Putamen (tissue), 1 donor: ENCODE measurements at regions not wholly inside any gene's neighbourhood (a gene's known extent, or its start where the extent isn't known, plus 50 kb on each side); places are given as distances from the start of the nearest gene placed in this dataset.
A peak's percentile ranks its signal among the peaks of the same experiment; 100 is the strongest.

Experiments
- DNase-seq: peaks from one replicate; pipeline ENCODE4 v3.0.0-alpha.2; 2016; ENCODE audit warnings: low spot score

DNA sequence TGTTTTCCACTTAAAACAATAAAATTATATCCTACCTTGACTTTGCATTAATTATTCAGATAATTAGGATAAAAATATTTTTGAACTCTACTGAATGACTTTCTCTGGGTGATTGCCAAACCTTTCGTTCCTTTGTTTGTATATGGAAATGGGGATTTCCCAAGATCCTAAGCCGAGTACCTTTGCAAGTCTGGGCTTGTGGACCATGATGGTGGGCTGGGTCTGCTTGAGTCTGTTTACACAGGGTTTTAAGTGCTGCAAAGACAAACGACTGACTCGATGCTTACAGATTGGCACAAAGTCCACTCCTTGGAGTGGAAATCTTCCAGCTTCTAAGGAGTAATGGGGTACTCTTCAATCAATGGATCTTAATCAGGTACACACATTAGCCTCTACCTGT lies 659.5 kb downstream of the TSN start:
- no peak for DNase-seq

- DNase-seq: no peak
Observed at GRCh38 chr2:122417114-122417513, 661.7 kb downstream of the TSN start.

DNA sequence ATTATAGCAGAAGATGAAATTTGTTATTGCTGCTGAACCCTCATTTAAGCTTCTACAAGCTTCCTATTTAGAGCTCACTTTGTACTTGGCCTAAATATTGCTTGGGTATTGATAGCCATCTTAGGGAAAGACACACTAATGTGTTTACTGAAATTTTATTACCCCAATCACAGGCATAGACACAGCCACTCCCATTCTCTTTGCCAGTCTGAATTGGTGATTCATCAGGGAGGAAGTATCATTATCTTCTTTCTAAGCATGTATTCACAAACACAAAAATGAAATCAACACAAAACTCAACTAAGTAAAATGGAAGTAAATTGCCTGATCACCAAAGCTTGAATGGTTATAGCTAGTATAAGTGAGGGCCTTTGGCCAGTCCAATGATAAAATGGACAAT lies 666.3 kb downstream of the TSN start:
- no peak for DNase-seq

DNA sequence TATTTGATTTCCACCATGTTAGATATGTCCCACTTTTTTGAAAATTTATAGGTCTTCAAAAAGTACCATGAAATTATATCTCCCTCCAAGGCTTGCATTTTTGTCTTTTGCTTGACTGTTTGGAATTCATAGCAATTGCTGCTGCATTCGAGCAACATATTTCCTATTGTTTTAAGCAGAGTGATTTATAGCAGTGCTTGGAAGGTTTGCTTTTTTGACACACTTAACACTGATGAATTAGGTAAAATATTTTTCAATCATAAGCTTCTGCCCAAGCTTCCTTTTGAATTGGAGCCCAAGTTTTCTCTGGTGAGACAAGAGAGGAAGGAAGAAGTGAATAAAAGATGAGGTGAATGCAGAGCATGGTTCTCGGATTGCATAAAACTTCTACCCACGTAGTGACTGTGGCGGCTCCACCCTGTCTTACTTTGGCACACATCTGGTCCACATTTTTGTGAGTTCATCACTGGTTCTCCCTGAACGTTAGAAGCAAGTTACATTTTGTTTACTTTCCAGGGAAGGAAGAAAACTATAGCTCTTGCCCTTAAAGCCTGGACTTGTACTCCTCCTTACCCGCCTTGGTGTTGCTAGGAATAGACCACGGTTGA lies 667.0 kb downstream of the TSN start:
- no peak for DNase-seq

DNA sequence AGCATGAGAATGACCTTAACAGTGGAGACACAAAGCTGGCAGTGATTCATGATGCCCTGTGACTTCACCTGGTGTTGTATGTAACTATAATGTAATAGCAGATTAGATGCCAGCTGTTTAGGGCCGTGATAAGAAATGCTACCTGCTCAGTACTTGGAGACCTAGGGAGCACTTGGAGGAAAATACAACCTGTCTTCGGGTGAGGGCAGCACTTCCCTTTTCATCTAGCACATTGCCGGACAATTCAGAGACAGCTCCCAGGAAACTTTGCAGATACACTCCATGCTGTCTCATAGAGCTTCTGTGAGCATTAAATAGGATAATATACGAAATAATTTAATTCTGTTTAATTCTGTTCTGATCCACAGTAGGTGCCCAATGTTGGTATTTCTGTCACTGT lies 668.5 kb downstream of the TSN start:
- DNase-seq: no peak

DNA sequence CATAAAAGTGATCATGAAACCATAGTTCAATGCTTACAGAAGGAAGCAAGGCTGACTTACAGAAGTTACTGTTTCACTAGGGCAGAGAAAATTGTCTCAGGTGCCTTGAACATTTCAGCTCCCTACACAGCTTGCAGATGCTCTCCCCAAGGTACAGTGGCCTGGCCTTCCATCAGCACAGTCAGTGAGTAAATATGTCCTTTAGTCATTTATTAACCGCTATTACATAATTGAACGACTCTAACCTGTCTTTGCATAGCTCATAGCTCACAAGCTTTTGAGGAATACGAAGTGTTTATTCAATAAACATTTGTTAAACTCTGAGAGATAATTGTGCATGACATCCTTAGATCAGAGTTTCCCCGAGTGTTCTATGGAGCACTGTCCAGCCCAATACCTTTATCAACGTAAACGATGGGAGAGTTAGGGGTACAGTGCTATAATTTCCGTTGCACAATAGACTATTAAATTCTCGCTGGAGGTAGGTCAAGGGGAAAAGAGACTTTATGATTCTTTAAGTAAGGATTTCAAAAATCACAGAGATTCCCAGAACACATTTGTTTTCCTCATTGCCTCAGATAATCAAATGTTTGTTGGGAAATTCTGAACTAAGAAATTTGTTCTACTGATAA lies 677.8 kb downstream of the TSN start:
- no peak for DNase-seq

DNA sequence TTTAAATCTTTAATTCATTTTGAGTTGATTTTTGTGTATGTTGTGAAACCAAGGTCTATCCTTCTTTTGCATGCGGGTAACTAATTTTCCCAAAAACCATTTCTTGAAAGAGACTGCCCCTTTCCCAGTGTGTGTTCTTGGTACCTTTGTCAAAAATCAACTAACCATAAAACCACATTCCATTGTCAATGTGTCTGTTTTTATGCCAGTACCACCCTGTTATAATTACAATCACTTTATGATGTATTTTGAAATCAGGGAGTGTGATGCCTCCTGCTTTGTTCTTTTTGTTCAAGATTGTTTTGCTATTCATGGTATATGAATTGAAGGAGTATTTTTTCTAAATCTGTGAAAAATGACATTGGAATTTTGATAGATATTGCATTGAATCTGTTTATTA lies 689.6 kb downstream of the TSN start:
- DNase-seq: no peak

DNA sequence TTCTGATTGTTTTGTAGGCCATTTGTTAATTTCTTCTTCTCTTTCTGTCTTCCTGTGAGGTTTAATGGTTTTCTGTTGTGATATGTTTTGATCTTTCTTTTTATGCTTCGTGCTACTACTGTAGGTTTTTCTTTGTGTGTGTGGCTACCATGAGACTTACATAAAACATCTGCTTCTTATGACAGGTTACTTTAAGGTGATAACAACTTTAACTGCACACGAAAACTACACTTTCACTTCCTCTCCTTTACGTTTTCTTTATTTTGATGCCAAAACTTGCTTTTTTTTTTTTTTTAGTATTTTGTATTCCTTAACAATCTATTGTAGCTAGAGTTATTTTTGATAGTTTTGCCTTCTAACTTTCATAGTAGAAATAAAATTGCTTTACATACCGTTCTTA lies 691.3 kb downstream of the TSN start:
- DNase-seq: no peak

- no peak for DNase-seq
Observed at GRCh38 chr2:122447237-122447636, 691.8 kb downstream of the TSN start.

- DNase-seq: peak; percentile 2
Observed at GRCh38 chr2:122451040-122451439, 695.6 kb downstream of the TSN start.

GRCh38 chr2:122451697-122452096 lies 696.2 kb downstream of the TSN start:
- DNase-seq: no peak

DNA sequence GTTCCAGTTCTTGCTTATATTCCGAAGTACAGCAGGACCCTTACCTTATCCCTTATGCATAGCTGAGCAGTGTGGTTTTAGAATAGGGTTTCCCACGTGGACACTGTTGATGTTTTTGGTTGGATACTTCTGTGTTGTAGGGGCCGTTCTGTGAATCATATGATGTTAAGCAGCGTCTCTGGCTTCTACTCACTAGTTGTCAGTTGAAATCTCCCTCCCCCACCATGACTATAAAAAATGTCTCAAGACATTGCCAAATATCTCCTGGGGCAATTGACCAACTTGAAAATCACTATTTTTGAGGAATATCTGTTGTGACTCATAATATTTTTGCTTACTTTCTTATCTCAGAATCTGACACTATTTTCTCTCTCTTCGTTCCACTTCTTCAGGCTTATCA lies 713.7 kb downstream of the TSN start:
- no peak for DNase-seq

DNA sequence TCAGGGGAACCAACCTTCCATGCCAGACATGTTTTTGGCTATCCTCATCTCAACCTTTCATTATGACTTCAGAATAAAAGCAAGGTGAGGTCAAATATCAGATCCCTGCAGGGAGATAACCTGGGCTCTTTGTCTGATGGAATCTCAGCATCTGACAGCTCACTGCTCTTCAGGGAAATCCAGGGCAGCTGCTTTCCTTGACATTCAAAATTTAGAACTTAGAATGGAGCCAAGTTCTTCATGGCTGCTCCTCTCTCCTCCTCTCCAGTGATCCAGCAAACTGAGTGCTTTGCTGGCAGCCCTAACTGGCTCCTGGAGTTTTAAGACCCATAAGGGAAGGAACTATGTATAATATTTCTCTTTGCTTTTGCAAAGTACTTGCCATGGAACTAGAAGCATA lies 716.3 kb downstream of the TSN start:
- no peak for DNase-seq

- no peak for DNase-seq
Observed at GRCh38 chr2:122478117-122478516, 722.7 kb downstream of the TSN start.

DNA sequence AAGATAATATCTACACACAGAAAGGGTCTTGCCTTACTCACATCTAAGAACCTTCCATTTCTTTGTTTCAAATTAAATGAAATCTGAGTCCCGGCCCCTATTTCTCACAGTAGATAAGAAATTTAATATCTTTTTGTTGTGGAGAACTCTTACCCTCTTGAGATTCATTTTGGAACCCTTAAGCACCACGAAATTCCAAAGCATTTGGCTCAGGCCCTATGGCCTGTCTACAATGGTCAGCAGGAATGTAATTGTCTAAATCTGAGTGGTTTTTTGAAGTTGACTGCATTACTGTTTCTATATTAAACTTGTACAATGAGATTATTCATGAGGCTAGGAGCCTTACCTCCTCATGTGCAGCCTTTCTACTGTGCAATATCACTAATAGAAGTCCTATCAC lies 723.3 kb downstream of the TSN start:
- no peak for DNase-seq

- no peak for DNase-seq
Observed at GRCh38 chr2:122480501-122481243, 725.2 kb downstream of the TSN start.

DNA sequence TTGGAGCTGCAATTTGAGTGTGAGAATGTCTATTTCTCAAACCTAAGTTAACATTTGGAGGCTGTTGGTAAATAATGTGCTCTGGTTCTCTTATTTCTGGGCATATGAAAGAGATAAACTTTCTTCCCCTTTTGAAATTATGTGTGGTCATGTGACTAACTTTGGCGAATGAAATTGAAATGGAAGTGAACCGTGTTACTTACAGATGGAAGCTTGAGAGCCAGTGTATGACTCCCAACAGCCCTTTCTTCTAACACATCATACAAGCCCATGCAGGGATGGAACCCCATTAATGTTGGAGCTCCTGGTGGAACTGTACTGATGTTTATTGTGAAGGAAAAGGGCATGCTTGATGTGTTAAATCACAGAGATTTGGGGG lies 725.8 kb downstream of the TSN start:
- no peak for DNase-seq

- no peak for DNase-seq
Observed at GRCh38 chr2:122481717-122482116, 726.3 kb downstream of the TSN start.

DNA sequence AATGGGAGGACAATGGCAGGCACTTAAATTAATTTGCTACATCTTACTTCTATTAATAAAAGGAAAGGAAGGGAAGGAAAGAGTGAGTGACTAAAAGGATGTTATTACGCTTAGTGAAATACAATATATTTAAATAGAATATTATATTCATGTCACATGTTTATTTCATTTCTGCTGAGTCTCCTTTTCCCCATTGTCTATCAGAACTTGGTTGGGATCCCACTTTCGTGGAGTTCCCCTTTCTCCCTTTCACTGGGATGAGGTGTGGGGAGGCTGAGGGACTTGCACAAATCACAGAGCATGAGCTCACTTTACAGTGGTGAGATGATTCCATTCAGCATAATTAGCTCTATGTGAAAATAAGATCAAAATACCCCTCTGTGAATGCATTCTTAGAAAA lies 730.6 kb downstream of the TSN start:
- DNase-seq: no peak

GRCh38 chr2:122486705-122487415 lies 731.4 kb downstream of the TSN start:
- DNase-seq: no peak

DNA sequence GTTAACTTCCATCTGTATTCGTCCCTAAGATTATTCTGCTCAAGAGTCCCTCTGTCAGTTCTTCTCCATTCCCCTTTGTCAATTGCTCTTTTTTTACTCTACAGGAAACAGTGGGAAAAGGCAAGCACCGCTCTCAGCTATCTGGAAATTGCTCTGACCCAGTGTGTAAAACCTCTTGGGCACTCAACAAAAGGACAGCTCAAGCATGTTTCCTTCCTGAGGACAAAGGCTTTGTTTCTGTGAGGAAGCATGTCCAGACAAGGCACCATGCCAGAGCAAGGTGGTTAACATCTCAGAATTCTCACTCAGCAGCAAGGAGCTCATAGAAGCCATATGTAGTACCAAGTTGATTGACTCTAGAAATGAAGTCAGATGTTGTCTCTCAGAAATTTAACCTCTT lies 735.6 kb downstream of the TSN start:
- peak; percentile 11 for DNase-seq

DNA sequence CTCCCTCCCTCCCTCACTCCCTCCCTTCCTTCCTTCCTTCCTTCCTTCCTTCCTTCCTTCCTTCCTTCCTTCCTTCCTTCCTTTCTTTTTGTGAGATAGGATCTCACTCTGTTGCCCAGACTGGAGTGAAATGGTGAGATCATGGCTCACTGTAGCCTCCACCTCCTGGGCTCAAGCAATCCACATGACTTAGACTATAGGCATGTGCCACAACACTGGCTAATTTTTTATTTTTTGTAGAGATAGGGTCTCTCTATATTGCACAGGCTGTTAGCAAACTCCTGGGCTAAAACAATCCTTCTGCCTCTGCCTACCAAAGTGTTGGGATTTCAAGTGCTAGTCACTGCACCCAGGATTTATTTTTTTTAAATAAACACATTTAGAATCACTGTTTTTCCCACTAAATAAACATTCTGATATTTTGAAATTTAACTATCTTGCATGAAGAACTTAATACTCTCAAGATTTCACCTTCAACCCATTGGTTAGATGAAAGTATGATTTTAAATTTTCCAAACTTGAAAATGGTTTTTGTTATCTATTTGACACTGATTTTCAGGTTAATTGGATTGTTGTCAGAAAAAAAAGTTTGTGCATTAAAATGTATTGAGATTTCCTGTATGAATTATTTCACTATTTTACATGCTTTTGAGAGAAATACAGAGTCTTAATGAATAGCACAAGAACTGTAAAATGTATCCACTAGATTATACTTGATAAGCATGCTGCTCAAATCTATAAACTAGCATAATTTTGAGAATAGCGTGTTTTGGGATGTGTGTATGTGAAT lies 745.1 kb downstream of the TSN start:
- DNase-seq: no peak
